Retinal pigment epithelial cell (primary cell): ENCODE measurements at regions not wholly inside any gene's neighbourhood (a gene's known extent, or its start where the extent isn't known, plus 50 kb on each side); places are given as distances from the start of the nearest gene placed in this dataset.

Experiments used
- DNase-seq: peaks from one replicate; pipeline ENCODE4 v3.0.0-alpha.2; 2010; ENCODE audit warnings: low read depth
- H3K4me3 ChIP-seq: 2 replicates; pipeline ENCODE4 v1.5.1; 2011; ENCODE audit warnings: mild to moderate bottlenecking, low read length, control low read depth, moderate library complexity
- TF ChIP-seq, protein P1 (sequence below): conservative IDR thresholded peaks from 2 replicates; pipeline ENCODE4 v1.5.1; 2011; ENCODE audit warnings: low read depth, low read length, control low read depth, inconsistent platforms

DNA sequence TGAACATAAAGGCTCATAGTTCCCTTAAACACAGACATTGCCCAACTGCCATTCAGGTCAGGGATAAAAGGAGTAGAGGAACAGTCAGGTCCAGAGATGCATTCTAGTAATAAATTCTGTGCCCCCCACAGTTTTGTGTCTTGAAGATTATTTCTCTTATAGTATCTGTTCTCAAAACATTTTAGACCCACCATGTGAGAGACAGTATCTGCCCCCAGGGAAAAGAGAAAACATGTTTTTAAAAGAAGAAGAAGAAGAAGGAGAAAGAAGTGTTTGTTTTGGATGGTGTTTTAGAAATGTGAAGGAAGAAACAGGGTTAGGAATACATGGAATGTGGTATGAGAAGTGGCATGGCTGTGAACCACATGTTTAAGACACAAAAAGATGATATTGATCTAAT is 629.6 kb upstream of the EPHA7 start:
- H3K4me3 ChIP-seq = no peak overlapping the region
- TF ChIP-seq, protein P1, sequence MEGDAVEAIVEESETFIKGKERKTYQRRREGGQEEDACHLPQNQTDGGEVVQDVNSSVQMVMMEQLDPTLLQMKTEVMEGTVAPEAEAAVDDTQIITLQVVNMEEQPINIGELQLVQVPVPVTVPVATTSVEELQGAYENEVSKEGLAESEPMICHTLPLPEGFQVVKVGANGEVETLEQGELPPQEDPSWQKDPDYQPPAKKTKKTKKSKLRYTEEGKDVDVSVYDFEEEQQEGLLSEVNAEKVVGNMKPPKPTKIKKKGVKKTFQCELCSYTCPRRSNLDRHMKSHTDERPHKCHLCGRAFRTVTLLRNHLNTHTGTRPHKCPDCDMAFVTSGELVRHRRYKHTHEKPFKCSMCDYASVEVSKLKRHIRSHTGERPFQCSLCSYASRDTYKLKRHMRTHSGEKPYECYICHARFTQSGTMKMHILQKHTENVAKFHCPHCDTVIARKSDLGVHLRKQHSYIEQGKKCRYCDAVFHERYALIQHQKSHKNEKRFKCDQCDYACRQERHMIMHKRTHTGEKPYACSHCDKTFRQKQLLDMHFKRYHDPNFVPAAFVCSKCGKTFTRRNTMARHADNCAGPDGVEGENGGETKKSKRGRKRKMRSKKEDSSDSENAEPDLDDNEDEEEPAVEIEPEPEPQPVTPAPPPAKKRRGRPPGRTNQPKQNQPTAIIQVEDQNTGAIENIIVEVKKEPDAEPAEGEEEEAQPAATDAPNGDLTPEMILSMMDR = no peak
- DNase-seq = no peak

- TF ChIP-seq, protein P1 = no peak
- DNase-seq = no peak
- no peak overlapping the region for H3K4me3 ChIP-seq
Measured at GRCh38 chr6:94045099-94045829, 625.9 kb upstream of the EPHA7 start.

- TF ChIP-seq, protein P1 = no peak
- no peak overlapping the region for H3K4me3 ChIP-seq
- no peak for DNase-seq
Measured at GRCh38 chr6:94041945-94042709, 622.8 kb upstream of the EPHA7 start.

GRCh38 chr6:94036024-94036423 is 616.7 kb upstream of the EPHA7 start:
- DNase-seq = no peak
- TF ChIP-seq, protein P1 = no peak
- H3K4me3 ChIP-seq = no peak overlapping the region

DNA sequence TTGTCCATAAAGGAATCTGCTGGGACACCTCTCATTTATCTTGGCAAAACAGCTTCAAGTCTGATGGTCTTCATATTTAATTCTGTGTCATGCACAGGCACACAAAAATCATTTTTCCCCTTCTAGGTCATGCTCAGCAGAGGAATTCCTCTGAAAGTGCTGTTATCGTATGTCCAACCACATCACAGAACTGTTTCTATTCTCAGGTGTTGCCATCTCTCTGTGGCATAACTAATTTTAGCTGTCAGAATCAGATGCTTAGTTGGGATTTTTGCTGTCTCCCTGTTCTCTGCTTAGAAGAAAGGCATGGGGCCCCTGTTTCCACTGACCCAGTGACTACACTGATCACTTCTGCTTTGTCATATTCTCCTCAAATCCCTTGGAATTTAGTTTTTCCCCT is 608.0 kb upstream of the EPHA7 start:
- TF ChIP-seq, protein P1 = no peak
- no peak overlapping the region for H3K4me3 ChIP-seq
- DNase-seq = no peak

- H3K4me3 ChIP-seq = no peak overlapping the region
- DNase-seq = no peak
- TF ChIP-seq, protein P1 = no peak
Measured at GRCh38 chr6:94026575-94026974, 607.2 kb upstream of the EPHA7 start.

DNA sequence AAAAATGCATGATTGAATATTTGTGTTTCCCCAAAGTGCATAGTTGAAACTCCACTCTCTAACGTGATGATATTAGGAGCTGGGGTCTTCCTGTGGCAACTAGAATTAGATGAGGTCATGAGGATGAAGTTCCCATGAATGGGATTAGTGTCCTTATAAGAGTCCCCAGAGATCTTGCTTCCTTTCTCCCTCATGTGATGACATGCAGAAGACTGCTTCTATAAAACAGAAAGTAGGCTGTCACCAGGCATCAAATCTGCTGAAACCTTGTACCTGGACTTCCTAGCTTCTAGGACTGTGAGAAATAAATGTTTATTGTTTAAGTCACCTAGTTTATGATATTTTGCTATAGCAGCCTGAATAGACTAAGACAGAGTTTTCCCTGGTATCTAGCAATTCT is 586.5 kb upstream of the EPHA7 start:
- H3K4me3 ChIP-seq = no peak overlapping the region
- no peak for DNase-seq
- TF ChIP-seq, protein P1 = no peak
